Amniotic epithelial cell (primary cell): ENCODE measurements at regions not wholly inside any gene's neighbourhood (a gene's known extent, or its start where the extent isn't known, plus 50 kb on each side); places are given as distances from the start of the nearest gene placed in this dataset.
"Not testable (repeated sequence)": the region's sequence is repeated elsewhere in the genome, so short reads cannot be mapped to it uniquely, and the experiment has no call there.

Experiments used
- DNase-seq: peaks from one replicate; pipeline ENCODE4 v3.0.0-alpha.2; 2010; ENCODE audit warnings: low read depth

DNA sequence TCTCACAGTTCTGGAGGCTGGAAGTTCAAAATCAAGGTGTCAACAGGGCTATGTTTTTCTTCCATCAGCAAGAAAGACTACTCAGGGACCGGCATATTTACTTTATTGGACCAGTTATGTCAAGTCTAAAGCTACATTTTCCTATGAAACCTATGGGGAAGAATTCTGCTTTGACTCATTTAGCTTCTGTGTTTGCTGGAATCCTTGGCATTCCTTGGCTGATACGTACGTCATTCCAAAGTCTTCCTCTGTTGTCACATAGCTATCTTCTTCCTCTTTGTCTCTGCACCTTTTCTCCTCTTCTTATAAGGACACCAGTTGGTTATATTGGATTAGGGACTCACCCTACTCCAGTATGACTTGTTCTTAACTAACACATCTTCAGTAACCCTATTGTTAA lies 137.4 kb upstream of the FBXO11 start:
- DNase-seq: peak; percentile 29

DNA sequence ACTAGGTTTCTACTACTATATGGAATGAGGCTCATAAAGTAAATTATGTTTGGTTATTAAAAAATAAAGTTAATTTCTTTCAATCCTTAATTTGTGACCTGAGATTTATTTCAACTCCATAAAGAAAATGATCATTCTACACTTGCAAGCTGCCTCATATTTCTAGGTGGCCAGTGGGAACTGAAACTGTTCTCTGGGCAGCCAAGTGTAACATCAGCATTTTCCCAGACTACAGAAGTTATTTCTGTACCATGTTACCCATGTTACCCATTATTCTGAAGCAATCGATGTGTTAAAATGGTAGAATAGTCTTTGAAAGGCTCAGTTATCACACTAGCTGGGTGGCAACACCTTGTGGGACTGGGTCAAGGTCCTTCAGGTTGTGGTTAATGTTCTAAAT lies 139.3 kb upstream of the FBXO11 start:
- no peak for DNase-seq

DNA sequence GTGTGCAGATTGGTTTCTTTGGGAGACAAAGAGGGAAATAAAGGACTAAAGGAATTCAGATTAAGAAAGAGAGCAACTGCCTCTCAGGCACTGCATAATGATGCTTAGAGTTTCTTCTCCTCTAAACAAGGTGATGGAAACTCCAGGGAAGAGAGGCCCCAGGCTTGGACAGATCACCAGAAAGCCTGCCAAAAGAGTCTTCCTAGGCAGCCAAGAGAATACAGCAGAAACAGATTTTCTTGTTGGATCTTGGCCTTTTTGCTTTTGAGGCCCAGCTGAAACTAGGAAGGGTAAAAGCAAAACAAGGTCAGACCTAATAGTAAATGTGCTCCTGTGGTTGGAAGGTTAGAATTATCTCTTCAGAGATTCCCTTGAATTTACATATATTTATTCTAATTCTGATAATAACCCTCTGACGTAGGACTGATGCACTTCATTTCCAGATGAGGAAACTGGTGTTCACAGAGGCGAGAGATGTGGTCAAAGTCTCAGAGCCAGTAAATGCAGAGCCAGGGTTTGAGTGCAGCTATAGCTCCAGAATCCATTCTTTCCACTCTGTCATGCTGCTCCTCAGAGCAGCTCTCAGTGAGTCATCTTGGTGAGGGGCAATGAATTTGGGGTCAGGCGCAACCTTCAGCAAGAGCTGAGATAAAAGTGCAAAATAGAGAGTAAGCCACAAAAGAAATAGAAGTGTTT lies 142.3 kb upstream of the FBXO11 start:
- no peak for DNase-seq

DNA sequence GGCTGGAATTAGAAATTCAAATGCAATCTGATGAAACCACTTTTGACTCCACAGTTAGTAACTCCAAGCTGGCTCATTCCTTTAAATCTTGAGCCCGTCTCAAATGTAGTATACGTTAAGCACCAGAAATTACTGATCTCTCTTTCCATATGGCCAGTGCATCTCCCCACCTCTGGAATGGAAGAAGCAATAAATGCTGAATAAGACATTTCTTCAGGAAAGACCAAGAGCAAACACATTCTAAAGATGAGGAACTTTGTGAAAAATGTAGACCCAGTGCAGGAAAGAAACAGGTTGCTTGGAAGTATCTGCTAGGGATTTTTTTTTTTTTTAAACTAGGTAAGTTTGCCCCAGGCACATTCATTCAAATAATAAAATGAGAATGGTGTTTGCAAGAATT lies 143.1 kb upstream of the FBXO11 start:
- no peak for DNase-seq

DNA sequence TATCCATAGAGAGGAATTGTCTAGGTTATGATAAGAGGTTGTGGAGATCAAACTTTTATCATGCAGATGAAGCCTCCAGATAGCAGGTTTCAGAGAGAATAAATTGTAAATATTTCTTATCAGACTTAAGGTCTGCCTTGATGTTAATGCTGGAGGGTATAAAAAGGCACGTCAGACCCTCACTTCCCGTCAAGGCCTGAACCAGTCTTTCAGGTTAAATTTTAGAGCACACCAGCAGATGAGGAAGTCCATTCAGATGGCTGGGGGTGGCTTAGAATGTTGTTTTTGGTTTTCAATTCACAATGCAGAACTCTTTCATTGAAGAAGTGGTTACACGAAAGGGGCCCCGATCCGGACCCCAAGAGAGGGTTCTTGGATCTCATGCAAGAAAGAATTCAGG lies 144.4 kb upstream of the FBXO11 start:
- DNase-seq: no peak

- peak; percentile 26 for DNase-seq
Observed at GRCh38 chr2:48059975-48060374, 153.7 kb upstream of the FBXO11 start.

GRCh38 chr2:48061656-48062055 lies 155.4 kb upstream of the FBXO11 start:
- not testable (repeated sequence) for DNase-seq

DNA sequence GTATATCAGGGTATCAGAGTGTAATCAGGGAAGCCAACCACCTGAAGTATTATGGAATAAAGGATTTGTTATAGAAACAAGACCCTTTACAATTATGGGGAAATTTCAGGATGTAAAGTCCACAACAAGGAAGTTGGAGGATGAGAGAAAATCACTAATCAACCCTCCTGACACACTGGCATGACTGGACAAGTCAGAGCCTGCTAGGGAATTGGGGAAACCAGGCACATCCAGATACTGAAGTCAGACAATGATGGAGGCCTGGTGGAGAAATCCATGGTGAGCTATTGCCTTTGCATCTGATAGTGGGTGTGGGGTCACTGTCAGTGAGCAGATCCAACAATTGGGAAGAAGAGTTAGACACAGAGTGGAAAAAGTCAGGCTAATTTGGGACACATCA lies 158.8 kb upstream of the FBXO11 start:
- no peak for DNase-seq

DNA sequence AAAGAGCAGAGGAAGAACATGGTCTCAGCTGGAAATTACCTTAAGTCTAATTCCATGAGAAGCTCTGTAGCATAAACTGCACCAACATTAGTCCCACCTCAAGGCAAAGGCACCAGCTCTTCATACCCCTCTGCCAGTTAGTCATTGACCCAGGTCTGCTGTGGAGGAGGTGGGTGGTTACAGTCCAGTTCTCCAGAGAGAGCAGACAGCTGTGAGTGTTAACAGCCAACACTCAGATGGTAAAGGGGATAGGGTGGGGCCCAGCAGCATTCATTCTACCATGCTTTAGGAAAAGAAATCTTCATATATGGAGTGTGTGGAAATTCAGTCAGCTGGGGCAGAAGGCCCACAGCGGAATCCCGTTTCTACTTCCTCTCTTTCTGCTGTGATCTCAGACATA lies 159.7 kb upstream of the FBXO11 start:
- DNase-seq: no peak

- no peak for DNase-seq
Observed at GRCh38 chr2:48069769-48070168, 163.5 kb upstream of the FBXO11 start.

DNA sequence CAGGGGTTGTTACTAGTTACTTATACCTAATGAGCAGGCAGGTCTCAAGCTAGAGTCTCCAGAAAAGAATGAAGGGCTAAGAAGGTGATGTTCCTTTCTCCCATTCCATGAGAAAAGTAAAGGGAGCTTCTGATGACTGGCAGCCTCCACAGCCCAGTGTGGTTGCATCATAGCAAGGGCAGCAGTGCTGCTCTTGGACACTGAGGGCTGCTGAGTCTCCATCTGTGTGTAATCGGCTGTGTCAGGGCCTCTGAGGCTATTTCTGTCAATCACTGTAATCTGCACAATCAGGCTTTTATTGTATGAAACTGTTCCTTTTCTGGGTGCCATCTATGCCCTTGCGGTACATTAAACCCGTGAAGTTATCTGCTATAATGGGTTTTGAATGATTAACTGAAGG lies 164.1 kb upstream of the FBXO11 start:
- DNase-seq: peak; percentile 25

DNA sequence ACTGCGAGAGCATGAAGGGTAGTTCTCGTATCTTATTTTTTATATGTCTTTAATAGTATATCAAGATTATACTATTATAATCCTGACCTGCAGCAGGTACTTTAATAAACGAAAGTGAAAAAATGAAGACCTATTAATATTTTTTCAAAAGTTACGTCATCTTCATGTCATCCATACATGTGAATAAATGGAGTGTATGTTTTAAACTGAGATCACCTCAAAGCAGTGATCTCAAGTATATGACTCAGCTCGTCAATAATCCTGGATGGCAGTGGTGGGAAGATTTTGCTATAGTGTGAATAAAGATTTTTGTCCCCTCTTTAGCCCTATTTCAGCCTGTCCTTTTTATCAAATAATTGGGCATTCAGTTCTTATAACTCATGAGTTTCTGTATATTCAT lies 166.3 kb upstream of the FBXO11 start:
- no peak for DNase-seq

DNA sequence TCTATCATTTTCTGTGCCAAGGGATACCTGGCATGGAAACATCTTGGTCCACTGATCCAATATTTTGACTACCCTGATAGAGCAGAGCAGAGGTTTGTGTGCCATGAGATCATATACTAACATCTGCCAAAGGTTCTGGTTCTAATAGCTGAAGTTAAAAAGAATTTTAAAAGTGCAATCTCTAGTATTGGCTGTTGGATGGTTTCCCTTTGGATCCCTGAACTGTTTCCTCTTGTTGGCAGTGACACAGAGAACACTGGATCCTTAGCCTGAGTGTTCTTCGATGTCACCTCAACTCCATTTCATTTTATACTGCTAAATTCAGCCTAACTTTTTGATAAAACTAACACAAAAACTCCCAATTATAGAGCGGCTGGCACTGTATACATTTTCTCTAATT lies 169.3 kb upstream of the FBXO11 start:
- DNase-seq: no peak

DNA sequence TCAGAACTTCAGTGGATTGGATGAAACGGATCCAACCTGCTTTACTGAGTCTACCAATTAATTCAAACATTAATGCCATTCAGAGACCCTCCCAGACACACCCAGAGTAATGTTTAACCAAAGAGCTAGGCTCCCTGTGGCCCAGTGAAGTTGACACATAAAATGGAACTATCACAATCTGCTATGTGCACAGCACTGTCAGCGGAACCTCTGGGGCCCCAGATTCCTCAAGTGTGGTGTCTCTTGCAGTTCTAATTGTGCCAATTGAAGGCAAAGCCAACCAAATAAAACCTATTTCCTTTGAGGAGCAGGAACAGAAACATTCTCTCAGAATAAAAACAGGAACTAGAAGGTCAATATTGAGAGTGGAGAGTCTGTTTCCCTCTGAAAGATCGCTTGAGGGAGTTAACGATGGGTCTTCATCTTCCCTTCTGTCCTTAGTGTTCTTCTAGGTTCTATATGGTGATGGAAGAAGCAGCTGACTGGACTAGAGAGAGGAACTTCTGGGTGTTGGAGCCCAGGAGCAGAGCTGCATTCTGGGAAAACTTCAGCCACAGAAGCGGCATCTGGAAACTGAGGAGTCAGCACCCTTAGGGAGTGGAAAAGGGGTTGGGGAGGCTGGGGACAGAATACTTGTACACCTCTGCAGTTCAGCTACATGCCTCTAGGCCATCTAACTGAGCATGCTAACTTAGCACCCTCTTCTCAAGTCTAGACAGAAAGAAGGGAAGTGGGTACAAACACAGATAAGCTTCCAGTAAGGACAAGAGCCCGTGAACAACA lies 174.4 kb upstream of the FBXO11 start:
- no peak for DNase-seq

GRCh38 chr2:48081317-48081628 lies 175.0 kb upstream of the FBXO11 start:
- DNase-seq: no peak

GRCh38 chr2:48085888-48086287 lies 179.6 kb upstream of the FBXO11 start:
- no peak for DNase-seq

DNA sequence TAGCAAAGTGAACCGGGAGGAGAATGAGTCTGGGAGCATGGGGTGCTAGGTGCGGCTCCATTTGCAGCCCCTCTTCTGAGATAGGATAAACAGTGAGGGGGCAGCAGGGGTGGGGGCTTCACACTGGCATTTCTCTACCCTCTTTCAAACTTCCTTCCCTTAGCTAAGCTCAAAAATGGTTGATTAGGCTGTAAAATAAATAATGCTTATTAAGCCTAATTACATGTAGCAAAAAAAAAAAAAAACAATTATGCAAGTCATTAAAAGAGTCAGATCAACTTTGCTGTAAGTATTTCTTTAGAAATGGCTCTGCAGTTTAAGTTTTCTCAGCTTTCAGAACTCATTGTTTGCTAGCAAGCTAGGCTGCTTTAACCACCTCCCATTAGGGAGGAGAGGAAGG lies 182.7 kb upstream of the FBXO11 start:
- no peak for DNase-seq

- DNase-seq: no peak
Observed at GRCh38 chr2:48089644-48090043, 183.3 kb upstream of the FBXO11 start.

DNA sequence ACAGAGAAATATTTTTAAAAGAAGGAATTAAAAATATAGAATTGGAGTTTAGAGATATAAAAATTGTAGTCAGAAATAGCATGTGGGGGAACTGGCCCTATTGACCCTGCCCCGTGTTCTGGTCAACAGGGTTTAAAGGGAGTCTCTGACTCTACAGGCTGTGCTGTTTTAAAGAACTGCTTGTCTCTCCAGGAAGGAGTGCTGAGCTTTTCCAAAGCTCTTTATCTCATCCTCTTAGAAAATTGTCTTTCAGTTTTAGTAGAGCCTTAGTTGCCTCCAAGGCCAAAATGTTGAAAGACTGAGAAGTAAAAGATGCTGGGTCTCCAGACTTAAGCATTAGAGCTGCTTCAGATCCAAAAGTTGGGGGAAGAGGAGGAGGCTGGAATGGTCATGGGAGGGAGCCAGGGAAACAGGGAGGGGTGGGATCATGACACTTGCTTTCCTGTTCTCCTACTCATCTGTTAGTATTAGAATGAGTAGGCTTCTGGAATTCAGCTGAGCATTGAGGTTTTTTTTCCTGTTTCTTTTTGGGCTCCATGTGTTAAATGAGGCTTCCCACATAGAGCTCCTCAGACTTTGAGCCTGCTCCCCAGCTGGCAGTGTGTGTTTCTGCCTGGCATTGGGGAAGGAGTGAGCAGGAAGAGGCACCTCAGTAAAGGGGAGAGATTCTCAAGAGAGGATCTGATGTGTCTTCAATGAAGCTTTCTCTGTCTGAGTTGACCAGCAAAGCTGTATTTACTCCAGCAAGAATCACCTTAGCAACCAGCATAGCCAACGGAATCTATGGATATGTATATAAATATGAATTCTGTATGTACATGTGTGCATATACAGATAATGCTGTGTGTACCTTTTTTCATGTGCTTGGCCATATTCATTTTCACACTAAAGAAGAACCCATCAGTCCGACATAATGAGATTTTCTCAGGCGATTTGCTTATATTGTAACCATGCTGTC lies 186.8 kb upstream of the FBXO11 start:
- DNase-seq: no peak

GRCh38 chr2:48096765-48097164 lies 190.5 kb upstream of the FBXO11 start:
- not testable (repeated sequence) for DNase-seq

DNA sequence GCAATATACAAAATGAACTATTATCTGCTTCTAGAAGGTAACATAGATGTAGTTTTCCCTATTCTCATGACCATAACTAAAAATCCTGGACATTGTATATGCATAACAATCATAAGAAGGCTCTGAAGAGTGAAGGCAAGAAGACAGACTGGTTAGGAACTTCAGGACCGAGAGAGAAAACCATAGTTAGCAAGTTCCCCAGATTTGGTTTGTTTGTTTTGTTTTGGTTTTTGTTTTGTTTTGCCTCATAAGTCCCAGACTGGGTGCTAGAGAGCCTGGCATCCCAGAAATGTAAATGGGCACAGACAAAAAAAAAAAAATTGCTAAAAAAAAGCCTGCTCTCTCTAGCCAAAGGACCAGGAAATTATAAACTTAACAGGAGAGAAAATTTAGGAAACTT lies 192.2 kb upstream of the FBXO11 start:
- DNase-seq: no peak

DNA sequence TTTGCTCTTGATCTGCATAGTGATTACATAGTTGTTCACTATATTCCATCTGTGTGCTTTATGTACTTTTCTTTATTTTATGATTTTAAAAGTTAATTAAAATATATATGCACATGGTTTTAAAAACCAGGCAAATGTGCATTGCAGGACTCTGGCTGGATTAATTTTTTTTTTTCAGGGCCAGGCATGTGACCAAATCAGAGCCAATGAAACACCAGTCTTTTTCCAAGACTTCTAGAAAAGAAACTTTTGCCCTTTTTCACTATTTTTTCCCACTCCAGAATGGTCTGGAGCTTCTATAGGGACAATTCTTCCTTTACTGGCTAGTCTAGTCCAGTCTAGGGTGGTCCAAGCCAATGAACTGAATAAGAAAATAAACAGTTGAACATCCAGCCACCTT lies 198.1 kb upstream of the FBXO11 start:
- no peak for DNase-seq

GRCh38 chr2:48105848-48106247 lies 199.6 kb upstream of the FBXO11 start:
- no peak for DNase-seq
